Choroid plexus epithelial cell (primary cell): ENCODE measurements at regions not wholly inside any gene's neighbourhood (a gene's known extent, or its start where the extent isn't known, plus 50 kb on each side); places are given as distances from the start of the nearest gene placed in this dataset.

Source experiments
- DNase-seq: peaks from one replicate; pipeline ENCODE4 v3.0.0-alpha.2; 2010; ENCODE audit warnings: low read depth
- H3K4me3 ChIP-seq: 2 replicates; pipeline ENCODE4 v1.5.1; 2011; ENCODE audit warnings: low read depth, mild to moderate bottlenecking, control low read depth, low read length, moderate library complexity
- TF ChIP-seq, protein P1 (sequence below): conservative IDR thresholded peaks from 2 replicates; pipeline ENCODE4 v1.5.1; 2011; ENCODE audit warnings: low read depth, mild to moderate bottlenecking, control low read depth, inconsistent platforms, low read length, moderate library complexity

DNA sequence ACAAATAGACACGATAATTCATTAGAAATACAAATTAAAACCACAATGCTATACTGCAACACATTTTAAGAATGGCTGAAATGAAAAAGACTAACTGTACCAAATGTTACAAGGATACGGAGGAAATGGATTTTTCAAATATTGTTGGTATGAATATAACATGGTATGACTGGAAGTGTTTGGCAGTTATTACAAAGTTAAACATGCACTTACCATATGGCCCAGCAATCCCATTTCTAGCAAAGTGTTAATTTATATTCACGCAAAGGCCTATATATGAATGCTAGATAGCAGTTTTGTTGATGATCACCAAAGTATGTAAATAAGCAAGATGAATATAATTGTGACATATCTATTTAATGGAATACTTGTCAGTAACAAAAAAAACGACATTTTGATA lies 497.8 kb upstream of the FSIP2 start:
- TF ChIP-seq, protein P1, sequence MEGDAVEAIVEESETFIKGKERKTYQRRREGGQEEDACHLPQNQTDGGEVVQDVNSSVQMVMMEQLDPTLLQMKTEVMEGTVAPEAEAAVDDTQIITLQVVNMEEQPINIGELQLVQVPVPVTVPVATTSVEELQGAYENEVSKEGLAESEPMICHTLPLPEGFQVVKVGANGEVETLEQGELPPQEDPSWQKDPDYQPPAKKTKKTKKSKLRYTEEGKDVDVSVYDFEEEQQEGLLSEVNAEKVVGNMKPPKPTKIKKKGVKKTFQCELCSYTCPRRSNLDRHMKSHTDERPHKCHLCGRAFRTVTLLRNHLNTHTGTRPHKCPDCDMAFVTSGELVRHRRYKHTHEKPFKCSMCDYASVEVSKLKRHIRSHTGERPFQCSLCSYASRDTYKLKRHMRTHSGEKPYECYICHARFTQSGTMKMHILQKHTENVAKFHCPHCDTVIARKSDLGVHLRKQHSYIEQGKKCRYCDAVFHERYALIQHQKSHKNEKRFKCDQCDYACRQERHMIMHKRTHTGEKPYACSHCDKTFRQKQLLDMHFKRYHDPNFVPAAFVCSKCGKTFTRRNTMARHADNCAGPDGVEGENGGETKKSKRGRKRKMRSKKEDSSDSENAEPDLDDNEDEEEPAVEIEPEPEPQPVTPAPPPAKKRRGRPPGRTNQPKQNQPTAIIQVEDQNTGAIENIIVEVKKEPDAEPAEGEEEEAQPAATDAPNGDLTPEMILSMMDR = no peak
- DNase-seq = no peak

DNA sequence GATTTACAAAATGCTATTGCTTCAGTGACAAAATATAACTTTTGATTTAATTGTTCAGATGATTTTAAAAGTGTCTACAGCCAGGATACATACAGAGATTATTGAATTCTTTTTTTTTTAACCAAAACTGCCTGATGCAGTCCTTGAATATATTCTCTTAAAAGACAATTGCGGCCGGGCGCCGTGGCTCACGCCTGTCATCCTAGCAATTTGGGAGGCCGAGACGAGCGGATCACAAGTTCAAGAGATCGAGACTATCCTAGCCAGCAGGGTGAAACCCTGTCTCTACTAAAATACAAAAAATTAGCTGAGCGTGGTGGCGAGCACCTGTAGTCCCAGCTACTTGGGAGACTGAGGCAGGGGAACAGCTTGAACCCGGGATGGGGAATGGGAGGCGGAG lies 497.0 kb upstream of the FSIP2 start:
- TF ChIP-seq, protein P1 = no peak
- no peak overlapping the region for H3K4me3 ChIP-seq
- DNase-seq = no peak

More for the DNA sequence above, 497.8 kb upstream of the FSIP2 start:
- H3K4me3 ChIP-seq = no peak overlapping the region

DNA sequence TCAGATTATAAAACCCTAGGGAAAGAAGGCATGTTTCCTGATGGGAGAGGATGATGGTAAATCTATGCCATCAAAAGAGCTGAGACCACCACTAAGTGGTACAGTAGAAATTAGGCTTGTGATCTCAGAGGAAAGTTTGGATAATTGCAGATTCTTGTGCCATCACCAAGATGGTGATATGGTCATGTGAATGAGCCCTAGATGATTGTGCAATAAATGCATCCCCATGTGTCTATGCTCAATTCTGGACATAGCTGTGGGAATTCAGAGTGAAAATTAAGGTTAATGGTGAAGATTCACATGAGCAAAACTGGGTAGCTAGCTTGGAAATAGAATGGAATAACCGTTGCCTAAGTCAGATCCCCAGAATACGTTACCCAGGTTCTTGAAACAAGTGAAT lies 496.1 kb upstream of the FSIP2 start:
- H3K4me3 ChIP-seq = no peak overlapping the region
- DNase-seq = no peak
- TF ChIP-seq, protein P1 = no peak

DNA sequence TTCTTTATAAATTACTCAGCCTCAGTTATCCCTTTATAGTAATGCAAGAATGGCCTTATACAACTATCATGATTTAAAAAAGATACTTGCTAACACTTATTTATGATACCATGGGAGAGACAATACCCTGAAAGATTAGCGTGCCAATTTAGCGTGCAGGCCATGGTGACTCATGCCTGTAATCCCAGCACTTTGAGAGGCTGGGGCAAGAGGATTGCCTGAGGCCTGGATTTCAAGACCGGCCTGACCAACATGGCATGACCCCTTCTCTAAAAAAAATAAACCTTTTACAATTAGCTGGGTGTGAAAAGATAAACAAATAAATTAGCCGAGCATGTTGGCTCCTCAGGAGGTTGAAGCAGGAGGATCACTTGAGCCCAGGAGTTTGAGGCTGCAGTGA lies 493.4 kb upstream of the FSIP2 start:
- no peak overlapping the region for H3K4me3 ChIP-seq
- TF ChIP-seq, protein P1 = no peak
- no peak for DNase-seq

DNA sequence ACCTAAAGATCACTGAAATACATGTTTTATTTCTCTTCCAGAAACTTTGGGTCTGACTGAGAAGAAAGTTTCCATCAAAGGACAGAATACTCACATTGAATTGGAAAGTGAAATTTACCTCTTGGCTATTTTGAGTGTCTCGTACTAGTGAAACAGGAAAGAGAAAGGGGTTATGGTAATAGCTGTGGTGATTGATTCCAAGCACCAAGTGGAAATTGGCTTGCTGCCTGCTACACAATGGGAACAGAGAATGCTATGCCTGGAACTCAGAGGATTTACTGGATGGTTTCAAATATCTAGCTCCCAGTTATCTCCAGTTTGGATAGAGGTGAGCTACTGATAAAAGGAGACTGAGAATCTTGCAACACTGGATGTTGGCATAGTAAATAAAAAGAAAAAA lies 492.8 kb upstream of the FSIP2 start:
- H3K4me3 ChIP-seq = no peak overlapping the region
- TF ChIP-seq, protein P1 = no peak
- DNase-seq = peak; percentile 12

DNA sequence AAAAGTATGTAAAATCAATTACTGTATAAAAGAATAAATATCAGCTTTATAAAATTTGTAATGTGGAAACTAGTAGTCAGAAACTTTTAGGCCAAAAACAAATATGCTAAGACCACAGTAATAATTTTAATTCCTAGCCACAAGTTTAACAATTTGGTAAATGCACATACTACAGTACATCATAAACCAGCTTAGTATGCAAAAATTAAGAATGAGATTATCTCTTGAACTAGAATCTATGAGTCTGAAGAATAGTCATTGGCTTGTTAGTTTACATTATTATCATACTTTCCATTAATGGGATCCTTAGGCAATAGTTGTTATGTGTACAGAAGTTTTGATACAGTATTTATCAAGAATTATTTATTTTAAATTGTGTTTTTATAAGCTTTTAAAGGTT lies 491.9 kb upstream of the FSIP2 start:
- no peak overlapping the region for H3K4me3 ChIP-seq
- TF ChIP-seq, protein P1 = no peak
- DNase-seq = no peak

DNA sequence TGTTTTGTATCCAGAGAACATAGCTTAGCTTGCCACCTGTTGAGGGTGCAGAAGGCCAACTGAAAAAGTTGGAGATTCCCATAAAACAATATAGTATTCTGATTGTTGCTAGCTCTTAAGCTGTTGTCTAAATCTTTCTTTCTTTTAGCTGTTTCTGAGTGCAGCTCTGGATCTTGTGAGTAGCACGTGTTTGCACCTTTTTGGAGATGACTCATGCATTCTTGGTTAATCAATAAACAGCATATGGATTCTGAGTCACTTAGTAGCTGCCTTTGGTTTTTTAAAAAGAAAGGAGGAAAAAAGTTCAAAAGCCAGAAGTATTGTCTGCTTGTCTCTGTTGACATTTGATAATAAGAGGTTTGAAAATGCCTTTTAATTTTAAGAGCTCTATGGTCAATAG lies 483.0 kb upstream of the FSIP2 start:
- no peak for DNase-seq
- no peak overlapping the region for H3K4me3 ChIP-seq
- TF ChIP-seq, protein P1 = no peak
